D721Med (cell line): ENCODE measurements at regions not wholly inside any gene's neighbourhood (a gene's known extent, or its start where the extent isn't known, plus 50 kb on each side); places are given as distances from the start of the nearest gene placed in this dataset.

Experiments
- DNase-seq: peaks from one replicate; pipeline ENCODE4 v3.0.0; 2011; ENCODE audit warnings: low spot score; ENCODE audit not compliant: insufficient read length
- FAIRE-seq: peaks from 2 replicates; lab custom pipeline; 2011; peaks lifted over from hg19 to GRCh38; lab: Jason Lieb, UNC
- TF ChIP-seq, protein P1 (sequence below): IDR thresholded peaks from 2 replicates; pipeline ENCODE4 v1.5.1; 2012; ENCODE audit warnings: mild to moderate bottlenecking, control low read depth; ENCODE audit not compliant: insufficient read depth; ENCODE audit errors: missing control alignments

GRCh38 chr6:140140891-140141290 is 766.4 kb upstream of the CITED2 start:
- no peak for FAIRE-seq
- TF ChIP-seq, protein P1, sequence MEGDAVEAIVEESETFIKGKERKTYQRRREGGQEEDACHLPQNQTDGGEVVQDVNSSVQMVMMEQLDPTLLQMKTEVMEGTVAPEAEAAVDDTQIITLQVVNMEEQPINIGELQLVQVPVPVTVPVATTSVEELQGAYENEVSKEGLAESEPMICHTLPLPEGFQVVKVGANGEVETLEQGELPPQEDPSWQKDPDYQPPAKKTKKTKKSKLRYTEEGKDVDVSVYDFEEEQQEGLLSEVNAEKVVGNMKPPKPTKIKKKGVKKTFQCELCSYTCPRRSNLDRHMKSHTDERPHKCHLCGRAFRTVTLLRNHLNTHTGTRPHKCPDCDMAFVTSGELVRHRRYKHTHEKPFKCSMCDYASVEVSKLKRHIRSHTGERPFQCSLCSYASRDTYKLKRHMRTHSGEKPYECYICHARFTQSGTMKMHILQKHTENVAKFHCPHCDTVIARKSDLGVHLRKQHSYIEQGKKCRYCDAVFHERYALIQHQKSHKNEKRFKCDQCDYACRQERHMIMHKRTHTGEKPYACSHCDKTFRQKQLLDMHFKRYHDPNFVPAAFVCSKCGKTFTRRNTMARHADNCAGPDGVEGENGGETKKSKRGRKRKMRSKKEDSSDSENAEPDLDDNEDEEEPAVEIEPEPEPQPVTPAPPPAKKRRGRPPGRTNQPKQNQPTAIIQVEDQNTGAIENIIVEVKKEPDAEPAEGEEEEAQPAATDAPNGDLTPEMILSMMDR, result no peak
- no peak for DNase-seq

GRCh38 chr6:140138311-140139010 is 764.0 kb upstream of the CITED2 start:
- DNase-seq (no peak), FAIRE-seq (no peak)
- TF ChIP-seq, protein P1, result no peak

- TF ChIP-seq, protein P1, result no peak
- no peak for FAIRE-seq
- no peak for DNase-seq
Measured at GRCh38 chr6:140134224-140134623, 759.8 kb upstream of the CITED2 start.

- TF ChIP-seq, protein P1, result no peak
- FAIRE-seq, result no peak
- DNase-seq, result no peak
Measured at GRCh38 chr6:140130074-140130473, 755.6 kb upstream of the CITED2 start.

GRCh38 chr6:140124498-140124897 is 750.0 kb upstream of the CITED2 start:
- TF ChIP-seq, protein P1, result no peak
- DNase-seq (no peak), FAIRE-seq (no peak)

DNA sequence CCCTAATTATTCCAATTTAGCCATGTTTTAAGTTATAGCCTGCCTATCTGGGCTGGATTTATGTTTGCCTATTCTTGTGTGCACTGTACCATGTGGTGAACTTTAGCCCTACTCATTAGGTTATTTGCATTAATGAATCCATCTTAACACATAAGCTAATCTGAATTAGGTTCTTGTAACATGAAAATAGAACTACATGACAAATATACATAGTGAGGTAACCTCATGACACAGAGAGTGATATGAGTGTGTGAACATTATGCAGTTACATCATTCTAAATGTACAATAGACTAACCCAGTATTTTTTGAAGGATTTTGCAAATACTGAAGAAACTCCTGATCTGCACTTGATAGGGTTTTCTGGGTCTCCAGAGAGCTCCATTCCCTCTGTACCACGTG is 733.7 kb upstream of the CITED2 start:
- FAIRE-seq (no peak), DNase-seq (no peak)
- TF ChIP-seq, protein P1, result no peak

- DNase-seq (no peak), FAIRE-seq (no peak)
- TF ChIP-seq, protein P1, result no peak
Measured at GRCh38 chr6:140107216-140107615, 732.8 kb upstream of the CITED2 start.
